NCI-H446 treated with DMSO at 0.1 percent for 48 hours (cell line): ENCODE measurements at regions not wholly inside any gene's neighbourhood (a gene's known extent, or its start where the extent isn't known, plus 50 kb on each side); places are given as distances from the start of the nearest gene placed in this dataset.
"Not testable (repeated sequence)": the region's sequence is repeated elsewhere in the genome, so short reads cannot be mapped to it uniquely, and the experiment has no call there.

Experiments
- DNase-seq: peaks from one replicate; lab custom pipeline; 2025; lab: John Stamatoyannopoulos, UW

DNA sequence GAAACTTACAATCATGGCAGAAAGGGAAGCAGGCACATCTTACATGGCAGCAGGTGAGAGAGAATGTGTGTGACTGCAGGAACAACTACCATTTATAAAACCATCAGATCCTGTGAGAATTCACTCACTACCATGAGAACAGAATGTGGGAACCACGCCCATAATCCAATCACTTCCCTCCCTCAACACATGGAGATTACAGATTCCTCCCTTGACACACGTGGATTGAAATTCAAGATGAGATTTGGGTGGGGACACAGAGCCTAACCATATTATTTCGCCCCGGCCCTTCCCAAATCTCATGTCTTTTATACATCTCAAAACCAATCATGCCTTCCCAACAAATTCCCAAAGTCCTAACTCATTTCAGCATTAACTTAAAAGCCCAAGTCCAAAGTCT is 203.6 kb downstream of the C12orf75 start:
- no peak for DNase-seq

DNA sequence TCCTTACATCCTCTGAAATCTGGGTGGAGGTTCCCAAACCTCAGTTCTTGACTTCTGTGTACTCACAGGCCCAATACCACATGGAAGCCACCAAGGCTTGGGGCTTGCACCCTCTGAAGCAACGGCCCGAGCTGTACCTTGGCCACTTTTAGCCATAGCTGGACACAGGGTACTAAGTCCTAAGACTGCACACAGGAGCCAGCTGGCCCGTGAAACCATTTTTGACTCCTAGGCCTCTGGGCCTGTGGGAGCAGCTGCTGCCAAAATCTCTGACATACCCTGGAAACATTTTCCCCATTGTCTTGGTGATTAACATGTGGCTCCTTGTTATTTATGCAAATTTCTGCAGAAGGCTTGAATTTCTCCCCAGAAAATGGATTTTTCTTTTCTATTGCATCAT is 204.5 kb downstream of the C12orf75 start:
- DNase-seq, result not testable (repeated sequence)

DNA sequence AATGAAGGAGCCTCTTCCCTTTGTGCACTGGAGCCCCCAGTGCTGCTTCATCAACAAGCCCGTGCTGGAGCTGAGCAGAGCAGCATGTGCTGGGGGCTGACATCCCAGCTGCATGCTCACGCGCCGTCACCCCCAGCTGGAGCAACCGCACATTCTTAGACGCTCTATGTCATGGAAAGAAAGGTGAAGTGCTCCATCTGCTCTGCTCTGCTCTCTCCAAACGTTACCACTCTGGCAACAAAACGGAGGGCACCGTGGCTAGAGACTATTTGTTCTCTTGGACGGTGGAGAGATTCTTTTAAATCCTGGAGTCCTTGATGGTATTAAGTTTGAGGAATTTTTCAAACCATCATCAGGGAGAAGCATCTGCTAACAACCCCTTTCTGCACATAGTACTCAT is 208.4 kb downstream of the C12orf75 start:
- DNase-seq, result peak; percentile 4

DNA sequence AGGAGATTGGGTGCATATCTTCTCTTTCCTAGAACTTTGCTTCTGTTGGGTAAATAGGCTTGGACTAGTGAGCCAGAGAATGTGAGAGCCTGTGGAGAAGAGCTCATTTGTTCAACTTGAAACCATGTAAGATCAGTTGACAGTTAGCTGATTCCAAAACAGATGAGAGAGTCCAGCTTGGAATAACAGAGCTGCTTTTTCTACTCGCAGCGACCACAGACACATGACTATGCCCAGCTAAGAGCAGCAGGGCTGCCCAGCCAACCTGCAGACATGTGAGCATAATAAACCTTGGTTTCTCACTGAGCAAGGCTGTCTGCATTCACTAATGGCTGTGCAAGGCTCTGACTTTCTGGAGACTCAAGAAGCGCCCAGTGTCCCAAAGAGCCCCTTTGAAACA is 209.2 kb downstream of the C12orf75 start:
- DNase-seq, result no peak

DNA sequence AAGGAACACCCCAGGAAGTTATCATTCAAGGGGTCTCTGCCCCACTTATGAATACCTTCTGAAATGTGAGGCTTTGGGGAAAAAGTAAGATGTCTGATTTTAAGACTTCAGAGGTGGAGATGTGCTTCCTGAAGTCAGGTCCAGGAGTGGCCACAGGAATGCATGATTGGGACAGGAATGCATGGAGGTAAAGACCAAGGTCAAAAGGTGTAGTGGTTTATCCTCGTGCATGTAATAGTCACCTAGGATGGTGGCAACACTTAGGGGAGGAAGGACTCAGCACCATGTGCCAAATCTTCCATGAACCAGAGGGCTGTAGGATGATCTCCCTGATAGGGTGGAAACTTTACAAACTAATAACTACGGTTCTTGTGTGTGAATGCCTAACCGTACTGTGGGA is 217.3 kb downstream of the C12orf75 start:
- DNase-seq, result no peak

DNA sequence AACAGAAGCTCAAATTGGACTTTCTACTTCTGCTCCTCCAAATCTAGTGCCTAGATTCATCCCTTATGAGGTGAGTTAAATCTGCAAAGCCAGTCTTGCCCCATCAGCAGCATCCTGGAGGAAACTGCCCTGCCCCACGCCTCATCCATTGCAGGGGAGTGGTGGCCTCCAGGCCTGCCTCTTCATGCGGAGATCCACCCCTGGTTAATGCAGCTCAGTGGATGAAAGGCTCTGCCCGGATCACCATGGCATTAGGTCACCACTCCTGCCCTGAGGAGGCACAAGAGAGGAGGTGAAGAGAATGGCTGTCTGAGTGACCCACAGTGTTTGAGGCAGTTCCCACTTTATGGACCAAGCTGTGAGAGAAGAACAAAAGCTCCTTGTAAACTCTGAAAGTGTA is 218.1 kb downstream of the C12orf75 start:
- DNase-seq, result no peak

DNA sequence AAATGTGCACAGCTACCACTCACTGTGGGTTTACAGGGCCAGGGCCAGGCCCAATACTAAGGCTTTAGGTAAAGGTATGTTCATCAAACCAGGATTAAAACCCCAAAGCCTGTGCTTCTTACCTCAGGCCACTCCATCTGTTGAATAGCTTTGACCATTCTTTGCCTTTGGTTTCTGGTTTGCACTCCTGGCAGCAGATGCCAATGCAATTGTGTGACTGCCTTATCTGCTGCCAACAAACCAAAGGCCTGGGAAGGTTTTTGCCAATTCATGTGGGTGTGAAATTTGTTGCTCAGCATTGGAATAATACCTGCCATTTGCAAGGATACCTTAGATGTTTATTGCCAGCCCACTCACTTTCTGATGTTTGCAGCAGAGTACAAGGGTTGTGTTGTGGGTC is 221.6 kb downstream of the C12orf75 start:
- no peak for DNase-seq

DNA sequence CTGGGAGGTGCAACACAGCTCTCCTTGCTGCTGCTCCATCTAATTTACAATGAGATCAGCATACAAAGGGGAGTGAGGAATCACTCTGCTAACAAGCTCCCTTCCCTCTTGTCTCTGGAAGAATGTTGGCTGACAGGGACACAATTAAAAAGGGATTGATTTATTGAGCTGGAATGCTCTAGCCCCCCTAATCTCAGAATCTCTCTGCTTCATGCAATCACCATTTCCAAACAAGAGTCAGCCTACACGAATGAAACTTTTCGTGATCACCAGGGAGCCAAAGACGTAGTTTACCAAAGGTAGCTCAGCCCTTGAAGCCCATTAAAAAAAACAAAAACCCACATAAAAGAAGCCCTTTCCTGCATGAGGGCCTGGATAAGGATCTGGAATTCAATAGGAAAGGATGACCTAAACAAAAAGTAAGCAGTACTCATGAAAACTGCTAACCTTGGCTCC is 223.8 kb downstream of the C12orf75 start:
- no peak for DNase-seq

DNA sequence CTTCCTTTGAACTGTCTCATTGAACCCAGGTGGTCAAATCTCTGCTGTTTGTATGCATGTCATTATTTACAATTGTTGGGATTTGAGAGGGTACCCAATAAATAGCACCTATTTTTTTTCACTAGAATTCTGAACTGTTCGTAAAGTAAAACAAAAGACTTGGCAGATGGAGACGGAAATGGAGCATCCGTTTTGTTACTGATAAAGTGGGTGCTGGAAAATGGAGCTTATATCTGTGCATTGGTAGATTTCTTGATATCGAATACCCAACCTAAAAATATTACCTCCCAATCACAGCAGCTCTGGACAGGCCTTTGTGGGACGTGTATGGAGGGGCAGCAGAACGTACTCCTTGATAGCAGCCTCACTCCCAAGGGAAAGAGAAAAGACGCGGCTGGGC is 224.4 kb downstream of the C12orf75 start:
- DNase-seq, result no peak

DNA sequence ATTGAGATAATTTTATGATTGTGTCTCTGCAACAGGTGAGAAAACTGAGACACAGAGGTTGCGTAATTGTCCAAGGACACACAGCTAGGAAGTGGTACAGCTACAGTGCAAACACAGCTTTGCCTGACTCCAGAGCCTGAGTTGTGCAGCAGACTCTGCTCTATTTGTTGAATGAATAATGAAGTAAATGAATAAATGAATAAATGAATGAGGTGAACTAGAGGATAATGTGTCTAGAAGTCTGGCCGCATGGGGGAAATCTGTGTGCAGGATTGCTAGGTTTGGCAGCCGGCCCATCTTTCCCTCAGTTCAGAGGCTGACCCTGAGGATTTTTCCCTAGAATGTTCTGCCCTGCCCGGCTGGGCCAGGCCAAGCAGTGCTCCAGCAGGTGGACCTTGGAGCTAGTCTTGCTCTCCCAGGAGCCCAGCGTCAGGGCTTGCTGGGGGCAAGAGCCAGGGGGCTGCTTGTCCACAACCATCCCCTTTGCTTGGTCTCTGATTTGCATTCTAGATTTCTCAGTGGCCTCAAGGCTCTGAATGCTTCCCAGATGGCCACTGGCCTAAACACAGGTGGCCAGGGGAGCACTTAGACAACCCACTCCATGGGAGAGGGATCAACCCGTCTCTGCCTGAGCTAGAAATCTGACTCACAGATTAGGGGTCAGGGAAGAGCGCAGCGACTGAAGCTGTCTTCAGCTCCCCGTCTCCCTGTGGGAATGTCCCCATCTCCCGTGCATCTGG is 225.2 kb downstream of the C12orf75 start:
- DNase-seq, result no peak

DNA sequence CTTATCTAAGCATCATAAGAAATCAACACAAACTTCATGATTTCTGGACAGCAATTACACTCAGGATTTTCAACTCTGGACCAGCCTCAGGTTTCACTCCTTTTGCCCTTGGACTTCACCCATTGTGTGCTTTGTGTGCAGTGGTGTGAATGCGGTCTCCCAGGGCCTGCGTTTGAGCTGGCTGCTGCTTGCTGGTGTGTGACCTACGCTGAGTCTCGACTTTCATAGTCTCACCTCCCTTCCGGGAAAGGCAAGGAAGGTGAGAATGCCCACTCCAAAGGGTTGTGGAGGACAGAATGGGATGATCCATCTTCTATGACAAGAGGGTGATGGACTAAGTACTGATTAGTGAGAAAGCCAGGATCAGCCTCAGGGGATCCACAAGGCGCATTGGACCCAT is 228.8 kb downstream of the C12orf75 start:
- DNase-seq, result no peak

DNA sequence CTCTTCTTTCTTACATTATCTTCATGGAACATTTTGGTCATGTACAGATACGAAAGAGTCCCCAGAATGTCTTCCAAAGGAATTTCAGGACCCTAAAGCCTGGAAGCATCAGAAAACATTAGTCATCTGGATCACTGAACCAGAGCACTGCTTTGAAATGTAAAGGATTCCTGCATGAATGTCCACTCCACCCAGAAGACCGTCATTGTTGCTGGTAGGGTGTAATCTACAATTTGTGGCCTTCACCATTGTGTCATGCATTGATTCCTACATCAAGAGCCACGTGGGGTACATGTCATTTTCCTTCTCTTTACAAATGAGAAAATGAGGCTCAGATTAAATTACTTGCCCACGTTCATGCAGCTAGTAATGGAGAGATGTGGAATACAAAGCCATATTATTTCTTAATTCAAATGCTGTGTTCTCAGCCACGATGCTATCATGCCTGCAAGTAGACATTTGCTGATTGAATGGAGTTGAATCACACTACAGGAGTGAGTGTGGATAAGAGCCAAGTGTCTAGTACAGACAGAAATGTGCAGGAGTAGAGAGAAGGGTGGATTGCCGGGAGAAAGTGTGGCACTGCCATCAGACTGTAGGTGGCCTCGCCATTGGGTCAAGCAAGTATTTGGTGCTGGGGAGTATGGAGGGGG is 231.2 kb downstream of the C12orf75 start:
- no peak for DNase-seq

DNA sequence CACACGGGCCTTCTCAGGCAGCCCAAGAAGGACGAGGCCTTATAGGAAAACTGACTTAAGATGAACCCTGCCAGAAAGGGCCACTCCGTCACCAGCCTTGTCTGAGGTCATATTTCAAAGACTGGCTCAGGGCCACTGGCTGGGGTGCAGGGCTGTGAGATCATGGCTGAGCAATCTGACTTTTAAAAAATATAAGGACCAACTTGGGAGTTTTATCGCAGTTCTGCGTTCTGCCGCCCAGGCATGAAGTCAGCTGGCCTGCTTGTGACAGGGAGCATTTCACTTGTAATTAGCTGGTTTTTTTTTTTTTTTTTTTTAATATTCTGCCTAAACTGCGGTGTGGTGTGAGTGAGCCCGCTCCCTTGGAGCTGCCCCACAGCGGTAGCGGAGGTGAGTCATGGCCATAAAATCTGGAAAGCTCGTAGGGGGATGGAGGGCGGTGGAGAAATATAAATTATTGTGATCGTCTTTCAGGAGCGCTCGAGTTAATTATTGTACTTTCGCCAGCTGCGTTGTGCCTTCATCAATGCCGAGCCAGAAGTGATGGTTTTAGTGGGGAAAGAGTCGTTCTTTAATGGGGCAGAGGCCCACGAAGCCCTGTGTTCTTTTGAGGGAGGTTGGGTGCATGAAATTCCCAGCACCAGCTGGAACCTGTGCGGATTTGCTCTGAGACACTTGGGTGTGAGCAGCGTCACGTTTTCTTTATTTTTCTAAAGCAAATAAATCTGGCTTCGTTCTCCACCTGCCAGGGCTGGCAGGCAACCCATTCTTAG is 231.9 kb downstream of the C12orf75 start:
- peak; percentile 74 for DNase-seq

DNA sequence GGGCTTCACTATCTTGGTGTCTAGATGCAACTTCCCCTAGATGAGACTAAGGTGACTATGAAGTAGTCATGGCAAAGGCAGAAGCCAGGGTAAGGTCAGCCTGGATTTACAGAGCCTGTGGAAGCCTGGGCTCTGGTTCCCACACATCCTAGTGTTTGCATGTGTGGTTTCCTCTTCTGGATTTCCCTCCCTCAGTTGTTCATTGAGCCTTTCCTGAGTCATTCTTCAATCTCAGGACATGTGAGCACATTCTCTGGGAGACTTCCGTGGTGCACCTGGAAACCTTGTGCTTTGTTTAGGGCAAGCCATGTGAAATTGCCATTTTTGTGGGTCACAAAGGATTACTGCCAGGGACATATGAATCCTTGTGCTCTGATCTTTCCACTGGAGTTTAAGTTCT is 236.6 kb downstream of the C12orf75 start:
- no peak for DNase-seq

DNA sequence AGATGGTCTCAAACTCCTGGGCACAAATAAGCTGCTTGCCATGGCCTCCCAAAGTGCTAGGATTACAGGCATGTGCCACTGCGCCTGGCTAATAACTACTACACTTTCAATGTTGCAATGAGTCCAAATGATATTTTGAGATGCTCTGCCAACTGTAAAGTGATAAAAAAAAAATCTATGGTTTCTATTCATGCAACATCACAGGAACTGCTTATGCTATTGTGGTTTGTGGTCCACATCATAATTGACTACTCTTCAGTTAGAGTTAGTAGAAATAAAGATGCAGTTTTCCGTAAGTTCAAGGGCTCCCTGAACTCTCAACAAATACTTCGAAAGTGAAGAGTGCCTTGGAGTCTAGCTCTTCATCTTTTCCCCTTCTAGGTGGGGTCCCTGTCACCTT is 239.4 kb downstream of the C12orf75 start:
- no peak for DNase-seq

DNA sequence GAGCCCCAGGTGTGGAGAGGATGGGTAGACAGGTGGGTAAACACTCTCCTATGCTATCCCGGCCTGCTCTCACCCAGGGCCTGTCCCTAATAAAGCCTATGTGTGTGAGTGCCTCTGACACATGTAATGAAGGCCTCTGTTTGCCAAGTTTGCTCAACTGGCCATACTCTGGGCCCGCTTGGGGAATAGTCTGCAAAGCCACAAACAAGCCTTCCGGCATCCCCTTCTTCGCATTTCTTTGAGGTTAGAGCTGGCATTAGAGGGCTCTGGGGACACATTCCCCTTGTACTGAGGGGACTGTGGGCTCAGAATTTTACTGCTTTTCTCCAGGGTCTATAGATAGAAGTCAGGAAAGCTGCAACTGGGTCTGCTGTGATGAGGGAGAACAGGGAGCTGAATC is 240.5 kb downstream of the C12orf75 start:
- no peak for DNase-seq

DNA sequence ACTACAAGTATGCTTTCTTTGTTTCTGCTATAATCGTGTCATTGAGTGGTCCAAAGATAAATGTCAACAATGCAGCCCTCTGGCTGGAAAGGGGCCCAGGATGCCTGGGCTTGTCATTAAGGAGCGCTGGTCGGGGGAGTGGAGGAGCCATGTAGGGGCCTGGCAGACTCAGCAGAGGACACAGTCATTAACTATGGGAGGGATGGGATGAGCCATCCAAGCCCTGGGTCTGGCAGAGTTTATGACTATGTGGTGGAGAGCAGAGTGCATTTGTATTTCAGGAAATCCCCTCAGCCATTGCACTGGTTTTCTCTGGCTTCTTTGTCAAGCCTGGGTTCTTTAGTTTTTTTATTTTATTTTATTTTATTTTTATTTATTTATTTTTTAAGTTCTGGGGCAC is 243.1 kb downstream of the C12orf75 start:
- DNase-seq, result no peak

DNA sequence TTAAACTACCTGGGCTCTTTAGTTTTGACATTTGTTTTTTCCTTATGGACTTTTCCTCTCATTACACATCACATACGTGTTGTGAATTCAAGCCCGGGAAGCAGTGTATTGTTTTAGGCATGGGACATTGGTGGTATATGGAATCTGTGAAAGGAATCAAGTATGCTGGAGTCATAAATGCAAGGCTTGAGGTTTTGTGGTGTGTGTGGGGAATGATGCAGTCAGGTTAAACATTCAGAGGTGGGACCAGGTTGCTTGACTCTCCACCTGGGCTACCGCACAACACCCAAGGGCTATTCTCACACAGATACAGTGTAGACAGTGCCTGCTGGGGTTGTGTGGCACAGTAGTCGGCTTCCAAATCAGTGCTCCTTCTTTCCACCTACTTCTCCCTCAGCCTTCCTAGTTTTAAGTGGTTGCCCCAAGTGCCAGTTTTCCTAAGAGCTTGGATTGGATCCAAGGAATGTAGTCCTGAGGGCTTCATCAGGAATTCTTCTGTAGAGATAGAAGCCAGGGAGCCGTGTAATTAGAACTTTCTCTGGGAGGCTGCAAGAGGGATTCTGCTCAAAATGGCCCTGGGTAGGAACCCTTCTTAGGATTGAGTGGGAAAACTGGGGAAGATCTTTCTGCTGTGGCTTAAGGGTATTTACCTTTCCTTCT is 243.7 kb downstream of the C12orf75 start:
- peak; percentile 19 for DNase-seq

DNA sequence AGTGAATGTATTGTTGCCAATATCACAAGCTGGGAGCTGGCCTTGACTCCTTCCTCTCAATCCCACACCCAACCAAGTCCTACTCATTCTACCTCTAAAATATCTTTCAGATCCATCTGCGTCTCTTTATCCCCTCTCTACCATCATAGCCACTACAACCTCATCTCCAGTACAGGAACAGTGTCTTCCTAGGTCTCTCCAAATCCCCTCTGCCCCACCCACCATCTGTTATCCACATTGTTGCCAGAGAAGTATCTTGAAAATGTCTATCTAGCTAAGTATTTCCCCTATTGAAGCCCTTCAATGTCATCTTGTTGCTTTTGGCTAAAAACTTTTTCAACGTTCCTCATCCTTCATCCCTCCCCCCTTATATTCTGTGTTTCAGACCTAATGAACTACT is 244.7 kb downstream of the C12orf75 start:
- DNase-seq, result peak; percentile 16

DNA sequence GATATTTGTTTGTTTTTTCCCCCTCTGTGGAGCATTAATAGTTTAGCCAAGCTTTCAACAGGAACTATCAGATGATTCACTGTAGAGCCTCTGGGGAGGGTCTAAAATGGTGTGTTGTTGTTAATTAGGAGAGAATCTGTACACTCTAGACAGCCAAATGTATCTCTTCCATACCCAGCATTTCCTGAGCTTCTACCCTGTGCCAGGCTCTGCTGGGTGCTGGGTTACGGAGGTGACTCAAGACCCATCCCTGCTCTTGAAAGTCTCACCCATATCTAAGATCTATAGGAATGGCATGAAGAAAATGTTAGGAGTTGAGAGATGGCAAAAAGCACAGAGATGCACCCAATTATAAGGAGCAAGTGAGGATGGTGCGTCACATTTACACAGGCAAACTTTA is 245.8 kb downstream of the C12orf75 start:
- DNase-seq, result no peak

DNA sequence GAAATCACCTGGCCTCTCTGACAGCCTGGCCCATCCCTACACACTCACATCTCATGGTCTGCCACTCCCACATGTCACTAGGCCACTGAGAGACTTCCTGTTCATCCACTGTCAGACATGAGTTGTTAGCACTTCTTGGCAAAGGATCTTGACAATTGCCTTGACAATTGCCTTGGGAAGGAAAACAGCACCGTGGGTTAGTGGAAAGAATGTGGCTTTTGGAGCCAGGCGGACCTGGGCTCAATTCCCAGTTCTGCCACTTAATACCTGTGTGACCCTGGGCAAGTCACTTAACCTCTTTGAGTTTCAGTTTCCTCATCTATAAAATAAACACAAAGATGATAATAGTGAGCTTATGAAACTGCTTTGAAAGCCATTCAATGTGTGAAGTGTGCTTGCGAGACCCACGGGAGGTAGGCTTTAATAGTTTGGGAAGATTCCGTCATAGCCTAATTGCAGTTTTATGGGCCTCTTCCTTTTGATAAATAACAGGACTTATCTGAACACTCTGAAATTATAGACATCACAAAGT is 250.4 kb downstream of the C12orf75 start:
- DNase-seq, result no peak

DNA sequence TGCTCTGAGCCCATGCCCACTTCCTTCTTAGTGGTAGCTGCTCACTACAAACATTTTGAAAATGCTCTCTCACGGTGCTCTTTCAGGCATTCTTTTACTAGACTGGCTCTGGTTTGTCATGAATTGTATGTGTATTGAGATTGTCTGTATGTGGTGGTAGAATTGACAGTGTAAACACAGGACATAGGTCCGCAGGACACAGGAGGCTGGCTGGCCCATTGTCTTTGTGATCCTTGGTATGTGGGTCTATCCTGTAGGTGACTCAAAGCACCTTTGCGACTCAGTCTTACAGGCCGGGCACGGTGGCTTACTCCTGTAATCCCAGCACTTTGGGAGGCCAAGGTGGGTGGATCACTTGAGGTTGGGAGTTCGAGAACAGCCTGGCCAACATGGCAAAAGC is 250.9 kb downstream of the C12orf75 start:
- no peak for DNase-seq
